Left lobe of liver (tissue), 2 donors: ENCODE measurements at regions not wholly inside any gene's neighbourhood (a gene's known extent, or its start where the extent isn't known, plus 50 kb on each side); places are given as distances from the start of the nearest gene placed in this dataset.
A peak's percentile ranks its signal among the peaks of the same experiment; 100 is the strongest.

ENCODE experiments used
- ATAC-seq: fragments of 200-7000 bp; cut with Tn5 transposase; one replicate; pipeline ENCODE4 v1.9.1; 2020; ENCODE audit warnings: mild to moderate bottlenecking, moderate library complexity
- DNase-seq: peaks from one replicate; pipeline ENCODE4 v3.0.0-alpha.2; 2020; ENCODE audit warnings: low spot score
- donor health status: DM: no; HTN: no; CAD: no; lungs with moderate emphysema.
- donor health status: DM: no; HTN: yes; CAD: no.

GRCh38 chr3:154015307-154015706 is 105.9 kb upstream of the ARHGEF26 start:
- ATAC-seq, result no peak
- no peak for DNase-seq

GRCh38 chr3:154018100-154018696 is 103.0 kb upstream of the ARHGEF26 start:
- DNase-seq (no peak), ATAC-seq (no peak)

- no peak for DNase-seq
- peak; percentile 24 for ATAC-seq
Observed at GRCh38 chr3:154022606-154023005, 98.6 kb upstream of the ARHGEF26 start.

- DNase-seq, result no peak
- ATAC-seq, result peak; percentile 98
Observed at GRCh38 chr3:154023148-154023547, 98.0 kb upstream of the ARHGEF26 start.

GRCh38 chr3:154025007-154025406 is 96.2 kb upstream of the ARHGEF26 start:
- DNase-seq (no peak), ATAC-seq (no peak)

- ATAC-seq (no peak), DNase-seq (no peak)
Observed at GRCh38 chr3:154029926-154030325, 91.3 kb upstream of the ARHGEF26 start.

- DNase-seq (no peak), ATAC-seq (no peak)
Observed at GRCh38 chr3:154034797-154035330, 86.3 kb upstream of the ARHGEF26 start.

GRCh38 chr3:154040283-154040682 is 80.9 kb upstream of the ARHGEF26 start:
- ATAC-seq (peak; percentile 63), DNase-seq (no peak)

GRCh38 chr3:154044671-154045070 is 76.5 kb upstream of the ARHGEF26 start:
- ATAC-seq (no peak), DNase-seq (no peak)

- ATAC-seq (no peak), DNase-seq (no peak)
Observed at GRCh38 chr3:154050216-154050615, 71.0 kb upstream of the ARHGEF26 start.

- ATAC-seq (no peak), DNase-seq (no peak)
Observed at GRCh38 chr3:154050766-154051165, 70.4 kb upstream of the ARHGEF26 start.

- DNase-seq, result no peak
- no peak for ATAC-seq
Observed at GRCh38 chr3:154059833-154060232, 61.4 kb upstream of the ARHGEF26 start.

- DNase-seq, result no peak
- ATAC-seq, result peak; percentile 45
Observed at GRCh38 chr3:154060238-154061000, 60.8 kb upstream of the ARHGEF26 start.

- DNase-seq, result no peak
- no peak for ATAC-seq
Observed at GRCh38 chr3:154061001-154061370, 60.2 kb upstream of the ARHGEF26 start.

- DNase-seq (no peak), ATAC-seq (no peak)
Observed at GRCh38 chr3:154062513-154062912, 58.7 kb upstream of the ARHGEF26 start.

- ATAC-seq (no peak), DNase-seq (no peak)
Observed at GRCh38 chr3:154071146-154071545, 50.0 kb upstream of the ARHGEF26 start.
